HG03060 (cell line): ENCODE measurements at regions not wholly inside any gene's neighbourhood (a gene's known extent, or its start where the extent isn't known, plus 50 kb on each side); places are given as distances from the start of the nearest gene placed in this dataset.
"Not testable (repeated sequence)": the region's sequence is repeated elsewhere in the genome, so short reads cannot be mapped to it uniquely, and the experiment has no call there.

Experiments
- ATAC-seq: cut with Tn5 transposase; IDR thresholded peaks from one replicate; pipeline ENCODE4 v1.9.1; 2021; ENCODE audit warnings: low read depth, moderate number of reproducible peaks; ENCODE audit not compliant: unreplicated experiment

- no peak for ATAC-seq
Observed at GRCh38 chr5:173667702-173668101, 51.3 kb upstream of the BOD1 start.

- no peak for ATAC-seq
Observed at GRCh38 chr5:173668245-173668800, 51.9 kb upstream of the BOD1 start.

GRCh38 chr5:173668910-173669309 lies 52.5 kb upstream of the BOD1 start:
- no peak for ATAC-seq

GRCh38 chr5:173669483-173669882 lies 53.0 kb upstream of the BOD1 start:
- no peak for ATAC-seq

- no peak for ATAC-seq
Observed at GRCh38 chr5:173670130-173670651, 53.7 kb upstream of the BOD1 start.

GRCh38 chr5:173670791-173671120 lies 54.3 kb upstream of the BOD1 start:
- no peak for ATAC-seq

GRCh38 chr5:173671121-173671949 lies 54.9 kb upstream of the BOD1 start:
- ATAC-seq: no peak

- ATAC-seq: no peak
Observed at GRCh38 chr5:173672166-173672565, 55.7 kb upstream of the BOD1 start.

- ATAC-seq: no peak
Observed at GRCh38 chr5:173672891-173673290, 56.4 kb upstream of the BOD1 start.

GRCh38 chr5:173673295-173674101 lies 57.0 kb upstream of the BOD1 start:
- ATAC-seq: no peak

GRCh38 chr5:173675287-173675996 lies 59.0 kb upstream of the BOD1 start:
- ATAC-seq: no peak

- no peak for ATAC-seq
Observed at GRCh38 chr5:173676375-173676774, 59.9 kb upstream of the BOD1 start.

GRCh38 chr5:173677125-173677672 lies 60.7 kb upstream of the BOD1 start:
- no peak for ATAC-seq

- no peak for ATAC-seq
Observed at GRCh38 chr5:173679909-173680630, 63.6 kb upstream of the BOD1 start.

GRCh38 chr5:173680660-173681242 lies 64.3 kb upstream of the BOD1 start:
- no peak for ATAC-seq

GRCh38 chr5:173682313-173682712 lies 65.9 kb upstream of the BOD1 start:
- no peak for ATAC-seq

- not testable (repeated sequence) for ATAC-seq
Observed at GRCh38 chr5:173684535-173684934, 68.1 kb upstream of the BOD1 start.

GRCh38 chr5:173686950-173687349 lies 70.5 kb upstream of the BOD1 start:
- no peak for ATAC-seq

- ATAC-seq: no peak
Observed at GRCh38 chr5:173688703-173689102, 72.3 kb upstream of the BOD1 start.
